H1 (cell line): ENCODE measurements at regions not wholly inside any gene's neighbourhood (a gene's known extent, or its start where the extent isn't known, plus 50 kb on each side); places are given as distances from the start of the nearest gene placed in this dataset.

ENCODE experiments used
- CTCF ChIA-PET: fragments of 300-600 bp; sonication (Branson Sonifier 250); formaldehyde crosslinking; loops from one replicate; lab custom pipeline; 2021; ENCODE audit not compliant: partially characterized antibody; lab: Charles Lee
- POLR2A ChIA-PET: fragments of 300-600 bp; sonication (Branson Sonifier 250); formaldehyde crosslinking; loops from one replicate; lab custom pipeline; 2021; ENCODE audit warnings: inconsistent platforms; ENCODE audit not compliant: partially characterized antibody; lab: Charles Lee
- DNase-seq, 2 experiments: peaks; one replicate each; pipeline versions ENCODE4 v3.0.0 to v3.0.0-alpha.2; 2010 to 2022; ENCODE audit warnings: low spot score in 2 of 2, low read depth in 1 of 2, mixed read lengths in 1 of 2
- FAIRE-seq: peaks from 2 replicates; lab custom pipeline; 2011; peaks lifted over from hg19 to GRCh38; lab: Jason Lieb, UNC
- H2AFZ ChIP-seq: 2 replicates; pipeline ENCODE4 v1.8.1; 2012; ENCODE audit warnings: low read length, inconsistent platforms
- H2AK5ac ChIP-seq: 2 replicates; pipeline ENCODE4 v1.6.1; 2013; ENCODE audit warnings: low read depth, low read length
- H2BK120ac ChIP-seq: replicated peaks from 2 replicates; pipeline ENCODE3; 2013; ENCODE audit warnings: low read depth, low read length, inconsistent platforms
- H2BK12ac ChIP-seq: 2 replicates; pipeline ENCODE4 v1.6.1; 2013; ENCODE audit warnings: low read depth, low read length
- H2BK15ac ChIP-seq: 2 replicates; pipeline ENCODE4 v1.6.1; 2013; ENCODE audit warnings: low read length
- H2BK20ac ChIP-seq: 2 replicates; pipeline ENCODE4 v1.6.1; 2013; ENCODE audit warnings: low read length
- H2BK5ac ChIP-seq: 2 replicates; pipeline ENCODE4 v1.6.1; 2013; ENCODE audit warnings: low read depth, low read length
- H3K14ac ChIP-seq: 2 replicates; pipeline ENCODE4 v1.6.1; 2013; ENCODE audit warnings: inconsistent platforms; ENCODE audit not compliant: insufficient read length
- H3K18ac ChIP-seq: 2 replicates; pipeline ENCODE4 v1.6.1; 2013; ENCODE audit warnings: low read length; ENCODE audit errors: extremely low read depth
- H3K23ac ChIP-seq: 2 replicates; pipeline ENCODE4 v1.6.1; 2013; ENCODE audit warnings: inconsistent platforms; ENCODE audit not compliant: insufficient read length
- H3K23me2 ChIP-seq: 2 replicates; pipeline ENCODE4 v1.6.1; 2013; ENCODE audit warnings: low read depth, low read length
- H3K27ac ChIP-seq: 2 replicates; pipeline ENCODE4 v1.6.1; 2011; ENCODE audit warnings: low read depth, low read length, inconsistent platforms
- H3K27me3 ChIP-seq, 4 experiments: replicated peaks in 1 of 4; 1 replicate in 1 of 4; 2 replicates in 3 of 4; pipeline versions ENCODE4 v1.6.1 to v1.8.1; 2011 to 2013; ENCODE audit warnings: low read length in 3 of 4, mild to moderate bottlenecking in 3 of 4, inconsistent platforms in 2 of 4, mixed read lengths in 2 of 4, moderate library complexity in 1 of 4; ENCODE audit not compliant: control insufficient read depth in 3 of 4, insufficient read depth in 3 of 4; ENCODE audit errors: extremely low read depth in 1 of 4
- H3K36me3 ChIP-seq, 4 experiments: 2 replicates each; pipeline versions ENCODE4 v1.6.1 to v1.8.1; 2011 to 2013; ENCODE audit warnings: mild to moderate bottlenecking in 4 of 4, low read length in 3 of 4, moderate library complexity in 2 of 4, control low read depth in 1 of 4, inconsistent platforms in 1 of 4; ENCODE audit not compliant: insufficient read depth in 4 of 4, control insufficient read depth in 2 of 4
- H3K4ac ChIP-seq: replicated peaks from 2 replicates; pipeline ENCODE3; 2013; ENCODE audit warnings: low read length, low read depth, mixed read lengths, inconsistent platforms; ENCODE audit not compliant: insufficient read length
- H3K4me1 ChIP-seq, 4 experiments: replicated peaks in 1 of 4; 1 replicate in 1 of 4; 2 replicates in 3 of 4; pipeline versions ENCODE4 v1.6.1 to v1.8.1; 2011 to 2013; ENCODE audit warnings: low read length in 3 of 4, inconsistent platforms in 2 of 4, mixed read lengths in 1 of 4; ENCODE audit not compliant: insufficient read depth in 4 of 4, control insufficient read depth in 3 of 4
- H3K4me2 ChIP-seq, 2 experiments: 2 replicates each; pipeline versions ENCODE4 v1.6.1 to v1.8.1; 2011 to 2013; ENCODE audit warnings: low read depth in 2 of 2, low read length in 2 of 2, control low read depth in 1 of 2, inconsistent platforms in 1 of 2, mild to moderate bottlenecking in 1 of 2; ENCODE audit not compliant: insufficient read depth in 1 of 2
- H3K4me3 ChIP-seq, 4 experiments: fragments of 200-600, 300-600 bp in 1 of 4; sonication (generic), shearing (Covaris generic), sonication (Bioruptor Twin) in 1 of 4; 2 replicates each; pipeline versions ENCODE4 v1.5.1 to v1.8.1; 2011 to 2016; ENCODE audit warnings: low read length in 4 of 4, low read depth in 3 of 4, control low read depth in 2 of 4, inconsistent platforms in 2 of 4, mild to moderate bottlenecking in 2 of 4, mixed read lengths in 1 of 4, moderate library complexity in 1 of 4; ENCODE audit not compliant: insufficient read depth in 2 of 4; ENCODE audit errors: extremely low read depth in 1 of 4
- H3K56ac ChIP-seq: replicated peaks from 2 replicates; pipeline ENCODE3; 2013; ENCODE audit warnings: low read depth, mild to moderate bottlenecking, mixed read lengths, low read length, inconsistent platforms; ENCODE audit not compliant: insufficient read length
- H3K79me1 ChIP-seq: 2 replicates; pipeline ENCODE4 v1.6.1; 2013; ENCODE audit warnings: low read depth, low read length, control low read depth
- H3K79me2 ChIP-seq, 2 experiments: 2 replicates each; pipeline versions ENCODE4 v1.6.1 to v1.8.1; 2012 to 2013; ENCODE audit warnings: low read length in 2 of 2, mild to moderate bottlenecking in 2 of 2, inconsistent platforms in 1 of 2; ENCODE audit not compliant: insufficient read depth in 2 of 2, control insufficient read depth in 1 of 2
- H3K9ac ChIP-seq, 4 experiments: replicated peaks in 1 of 4; 1 replicate in 1 of 4; 2 replicates in 3 of 4; pipeline versions ENCODE4 v1.6.1 to v1.8.1; 2011 to 2013; ENCODE audit warnings: low read depth in 3 of 4, low read length in 3 of 4, control low read depth in 2 of 4, mild to moderate bottlenecking in 2 of 4, moderate library complexity in 2 of 4, inconsistent platforms in 1 of 4; ENCODE audit errors: extremely low read depth in 1 of 4
- H3K9me3 ChIP-seq, 2 experiments: 2 replicates each; pipeline versions ENCODE4 v1.6.1 to v1.8.1; 2012 to 2013; ENCODE audit warnings: mild to moderate bottlenecking in 2 of 2, moderate library complexity in 2 of 2, control low read depth in 1 of 2, inconsistent platforms in 1 of 2, low read depth in 1 of 2, low read length in 1 of 2, mixed read lengths in 1 of 2; ENCODE audit not compliant: insufficient read depth in 2 of 2
- H4K20me1 ChIP-seq, 2 experiments: replicated peaks in 1 of 2; 2 replicates each; pipeline versions ENCODE3 to v1.8.1; 2011 to 2013; ENCODE audit warnings: inconsistent platforms in 2 of 2, low read length in 2 of 2, mild to moderate bottlenecking in 1 of 2; ENCODE audit not compliant: insufficient read depth in 2 of 2, control insufficient read depth in 1 of 2
- H4K5ac ChIP-seq: 2 replicates; pipeline ENCODE4 v1.6.1; 2013; ENCODE audit warnings: low read length, low read depth, mixed read lengths, inconsistent platforms; ENCODE audit not compliant: insufficient read length
- H4K8ac ChIP-seq: 2 replicates; pipeline ENCODE4 v1.8.0; 2013; ENCODE audit warnings: mild to moderate bottlenecking, moderate library complexity, low read length, inconsistent platforms; ENCODE audit not compliant: insufficient read depth; ENCODE audit errors: extremely low read depth
- H4K91ac ChIP-seq: replicated peaks from 2 replicates; pipeline ENCODE3; 2013; ENCODE audit warnings: low read length, mixed read lengths, inconsistent platforms; ENCODE audit not compliant: insufficient read length
- CBX8 ChIP-seq: fragments of 300-800, 300-1000 bp; sonication (generic); IDR thresholded peaks from 2 replicates; pipeline ENCODE4 v1.7.1; 2016; ENCODE audit warnings: low read depth, low read length, borderline replicate concordance
- CHD1 ChIP-seq: IDR thresholded peaks from 2 replicates; pipeline ENCODE4 v1.6.1; 2012; ENCODE audit warnings: low read depth, low read length, improper control_type of control experiment
- CREB1 ChIP-seq: IDR thresholded peaks from 2 replicates; pipeline ENCODE4 v1.6.1; 2012; ENCODE audit warnings: inconsistent platforms
- CTBP2 ChIP-seq: IDR thresholded peaks from 2 replicates; pipeline ENCODE4 v1.7.0; 2011; ENCODE audit warnings: borderline replicate concordance, mild to moderate bottlenecking, moderate library complexity, mixed read lengths, low read length; ENCODE audit not compliant: insufficient read depth, insufficient read length
- CTCF ChIP-seq, 3 experiments: IDR thresholded peaks; 1 replicate in 2 of 3; 2 replicates in 1 of 3; pipeline versions ENCODE4 v1.5.1 to v1.6.1; 2011; ENCODE audit warnings: low read length in 3 of 3, mild to moderate bottlenecking in 3 of 3, inconsistent platforms in 2 of 3, low read depth in 1 of 3, moderate library complexity in 1 of 3; ENCODE audit not compliant: insufficient read depth in 1 of 3; ENCODE audit errors: control extremely low read depth in 1 of 3
- EP300 ChIP-seq, 2 experiments: IDR thresholded peaks; 1 replicate in 1 of 2; 2 replicates in 1 of 2; pipeline ENCODE4 v1.6.1; 2011 to 2012; ENCODE audit warnings: low read depth in 2 of 2, low read length in 2 of 2, mild to moderate bottlenecking in 2 of 2, borderline replicate concordance in 1 of 2, inconsistent platforms in 1 of 2, moderate library complexity in 1 of 2
- HDAC6 ChIP-seq: IDR thresholded peaks from one replicate; pipeline ENCODE4 v1.7.1; 2012; ENCODE audit warnings: low read depth, mild to moderate bottlenecking, inconsistent platforms, low read length, moderate library complexity
- MAFK ChIP-seq: IDR thresholded peaks from 2 replicates; pipeline ENCODE4 v1.6.1; 2012; ENCODE audit warnings: low read depth, mild to moderate bottlenecking, improper control_type of control experiment, low read length
- MAX ChIP-seq: IDR thresholded peaks from 2 replicates; pipeline ENCODE4 v1.6.1; 2012; ENCODE audit warnings: inconsistent platforms
- POU5F1 ChIP-seq: IDR thresholded peaks from 2 replicates; pipeline ENCODE4 v1.6.1; 2011; ENCODE audit warnings: low read depth, mild to moderate bottlenecking, low read length, moderate library complexity
- SP1 ChIP-seq: IDR thresholded peaks from 2 replicates; pipeline ENCODE4 v1.6.1; 2011; ENCODE audit warnings: low read depth, low read length
- SP2 ChIP-seq: IDR thresholded peaks from 2 replicates; pipeline ENCODE4 v1.6.1; 2012; ENCODE audit warnings: mild to moderate bottlenecking, low read length, inconsistent platforms
- SUZ12 ChIP-seq: fragments of 200-600 bp; sonication (generic); IDR thresholded peaks from 2 replicates; pipeline ENCODE4 v1.6.1; 2012; ENCODE audit warnings: mild to moderate bottlenecking, inconsistent platforms, low read length, moderate library complexity, mixed read lengths
- WGBS, 2 experiments: shearing (Covaris generic) in 1 of 2; methylation state at CpG; one replicate each; pipeline versions ENCODE4 v1.1.6 to v1.1.7; 2013 to 2015; ENCODE audit warnings: low lambda C conversion rate in 2 of 2, mixed read lengths in 2 of 2, inconsistent platforms in 1 of 2, low coverage in 1 of 2, missing lambda C conversion rate in 1 of 2; ENCODE audit not compliant: insufficient replicate concordance in 2 of 2, insufficient coverage in 1 of 2, insufficient read length in 1 of 2; ENCODE audit errors: extremely low coverage in 1 of 2, missing lambda C conversion rate in 1 of 2; 5-methylcytosine and 5-hydroxymethylcytosine counted together

- H2BK5ac ChIP-seq = no peak overlapping the region
- DNase-seq = no peak
- H4K91ac ChIP-seq = no peak overlapping the region
- H3K9me3 ChIP-seq = no peaks in the 10 kb centered on the region
- no peak overlapping the region for H3K4me2 ChIP-seq
- no peaks in the 10 kb centered on the region for H3K79me2 ChIP-seq
- H3K79me1 ChIP-seq = no peaks in the 10 kb centered on the region
- H2BK12ac ChIP-seq = no peak overlapping the region
- H2AK5ac ChIP-seq = no peak overlapping the region
- H3K27me3 ChIP-seq = no peaks in the 10 kb centered on the region
- 87% methylated on average over 5 of the region's 5 CpGs; no CpG with 5 or more reads in 1 of the 2 experiments for WGBS, 2 experiments
- peaks cover 0 to 10% (median 3%) of the 10 kb centered on the region in 4 experiments; a peak in 3 of 7 replicates for H3K4me1 ChIP-seq
- H4K8ac ChIP-seq = no peak overlapping the region
- H3K4ac ChIP-seq = no peak overlapping the region
- POLR2A ChIA-PET = no interaction called here
- H3K23me2 ChIP-seq = no peaks in the 10 kb centered on the region
- H3K23ac ChIP-seq = no peak overlapping the region
- H2BK20ac ChIP-seq = no peak overlapping the region
- no peaks in the 10 kb centered on the region for H4K20me1 ChIP-seq
- H2AFZ ChIP-seq = no peak overlapping the region
- no peak overlapping the region for H4K5ac ChIP-seq
- CTCF ChIA-PET = no interaction called here
- TF ChIP-seq MAFK = no peak
- no peak for TF ChIP-seq SP1
- no peak for TF ChIP-seq CREB1
- TF ChIP-seq HDAC6 = no peak
- no peak for TF ChIP-seq CTCF (IDR thresholded peaks at IDR 0.05; ENCODE audit: control extremely low read depth in 1 of 3, insufficient read depth in 1 of 3, low read depth in 1 of 3, low read length in 3 of 3)
- no peak for TF ChIP-seq MAX
- no peak for TF ChIP-seq POU5F1
- TF ChIP-seq CTBP2 = no peak
- TF ChIP-seq CHD1 = no peak
- no peak for TF ChIP-seq CBX8
- TF ChIP-seq SUZ12 = no peak
- no peak for TF ChIP-seq SP2
- no peak for TF ChIP-seq EP300 (IDR thresholded peaks at IDR 0.05; ENCODE audit: borderline replicate concordance in 1 of 2, low read depth in 2 of 2, low read length in 2 of 2)
- no peak for FAIRE-seq
- no peak overlapping the region for H3K4me3 ChIP-seq
- no peak overlapping the region for H2BK120ac ChIP-seq
- no peak overlapping the region for H3K9ac ChIP-seq
- H3K14ac ChIP-seq = no peak overlapping the region
- H3K56ac ChIP-seq = no peak overlapping the region
- H3K36me3 ChIP-seq = no peaks in the 10 kb centered on the region
- no peak overlapping the region for H2BK15ac ChIP-seq
- no peak overlapping the region for H3K18ac ChIP-seq
- H3K27ac ChIP-seq = no peak overlapping the region
Observed at GRCh38 chr20:53813636-53814035, 220.0 kb upstream of the ZNF217 start.
